ENCODE measurements at regions not wholly inside any gene's neighbourhood (a gene's known extent, or its start where the extent isn't known, plus 50 kb on each side); places are given as distances from the start of the nearest gene placed in this dataset.

GRCh38 chr5:79186021-79186420 lies 49.9 kb upstream of the JMY start:
- TF ChIP-seq CTCF (CRISPR knock-in tag; IDR thresholded peaks at IDR 0.05) = no peak
- TF ChIP-seq BORCS8-MEF2B (CRISPR knock-in tag; IDR thresholded peaks at IDR 0.05) = no peak
- TF ChIP-seq SRY (CRISPR knock-in tag; IDR thresholded peaks at IDR 0.05) = no peak
- no peak for TF ChIP-seq KLF16 (CRISPR knock-in tag; IDR thresholded peaks at IDR 0.05)
- no peak for TF ChIP-seq MYNN (CRISPR knock-in tag; IDR thresholded peaks at IDR 0.05; ENCODE audit: low read depth)
- no peak for TF ChIP-seq ZNF121 (CRISPR knock-in tag; IDR thresholded peaks at IDR 0.05)
- no peak for TF ChIP-seq ATF2 (CRISPR knock-in tag; IDR thresholded peaks at IDR 0.05)
- TF ChIP-seq HES4 (CRISPR knock-in tag; IDR thresholded peaks at IDR 0.05; ENCODE audit: borderline replicate concordance) = no peak
- no peak for TF ChIP-seq YY1 (IDR thresholded peaks at IDR 0.05; ENCODE audit: insufficient read depth, insufficient replicate concordance, low read depth, low read length)
- TF ChIP-seq SP1 (IDR thresholded peaks at IDR 0.05) = no peak
- no peak for TF ChIP-seq SP1 (CRISPR knock-in tag; IDR thresholded peaks at IDR 0.05)

Measured in HepG2 (cell line).